ENCODE measurements at regions not wholly inside any gene's neighbourhood (a gene's known extent, or its start where the extent isn't known, plus 50 kb on each side); places are given as distances from the start of the nearest gene placed in this dataset.

GRCh38 chr2:123864416-123864815 is 160.7 kb upstream of the CNTNAP5 start:
- no peak for TF ChIP-seq CTCF (IDR thresholded peaks at IDR 0.05; ENCODE audit: borderline replicate concordance)
- H3K27ac ChIP-seq (replicated peaks): no peak overlapping the region
- DNase-seq: no peak
- intact Hi-C loops (cut with micrococcal nuclease): no loop called here
- no peak overlapping the region for H3K4me3 ChIP-seq
- no peaks in the 10 kb centered on the region for H3K27me3 ChIP-seq (ENCODE audit: low read depth)
- peaks cover 28% of the 10 kb centered on the region for H3K9me3 ChIP-seq (replicated peaks)
- no peaks in the 10 kb centered on the region for H3K36me3 ChIP-seq
- no peaks in the 10 kb centered on the region for H3K4me1 ChIP-seq

DNA sequence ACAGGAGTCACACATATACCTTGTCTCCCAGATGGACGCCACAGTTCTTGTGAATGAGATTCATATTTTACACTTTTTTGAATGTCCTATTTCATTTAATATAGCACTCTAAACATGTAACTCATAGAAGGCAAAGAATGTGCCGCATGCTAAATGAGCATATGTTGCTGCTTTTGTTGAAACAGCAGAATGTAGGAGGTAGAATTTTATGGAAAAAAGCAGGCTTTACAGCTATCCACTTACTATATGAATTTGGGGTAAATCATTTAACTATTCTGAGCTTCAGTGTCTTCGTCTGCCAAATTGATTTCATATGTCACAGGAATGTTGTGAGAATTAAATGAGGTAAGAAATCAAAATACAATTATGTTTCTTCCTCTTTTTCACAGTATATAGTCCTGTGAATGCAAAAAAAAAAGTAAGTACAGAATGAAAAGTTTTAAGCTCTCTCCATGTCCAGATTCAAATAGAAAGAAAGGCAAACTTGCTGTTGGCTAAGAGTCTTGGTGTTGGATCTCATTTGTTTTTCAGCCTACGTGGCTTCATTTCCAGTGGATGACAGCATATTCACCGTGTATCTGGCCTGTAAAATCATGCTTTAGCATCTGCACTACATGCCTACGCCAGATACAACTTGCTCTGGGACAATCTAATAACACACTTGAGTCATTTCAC is 154.7 kb upstream of the CNTNAP5 start:
- DNase-seq: no peak
- Histone ChIP-seq H3K36me3 (no peaks in the 10 kb centered on the region), H3K27ac (replicated peaks) (no peak overlapping the region), H3K4me1 (no peaks in the 10 kb centered on the region), H3K4me3 (no peak overlapping the region), H3K9me3 (replicated peaks) (peaks cover 11% of the 10 kb centered on the region), H3K27me3 (ENCODE audit: low read depth) (no peaks in the 10 kb centered on the region)
- TF ChIP-seq CTCF (IDR thresholded peaks at IDR 0.05; ENCODE audit: borderline replicate concordance): no peak
- intact Hi-C loops (cut with micrococcal nuclease): loop anchor here (10.0 kb wide), 1 partner anchor 756 kb away; no protein-coding TSS in a partner anchor

DNA sequence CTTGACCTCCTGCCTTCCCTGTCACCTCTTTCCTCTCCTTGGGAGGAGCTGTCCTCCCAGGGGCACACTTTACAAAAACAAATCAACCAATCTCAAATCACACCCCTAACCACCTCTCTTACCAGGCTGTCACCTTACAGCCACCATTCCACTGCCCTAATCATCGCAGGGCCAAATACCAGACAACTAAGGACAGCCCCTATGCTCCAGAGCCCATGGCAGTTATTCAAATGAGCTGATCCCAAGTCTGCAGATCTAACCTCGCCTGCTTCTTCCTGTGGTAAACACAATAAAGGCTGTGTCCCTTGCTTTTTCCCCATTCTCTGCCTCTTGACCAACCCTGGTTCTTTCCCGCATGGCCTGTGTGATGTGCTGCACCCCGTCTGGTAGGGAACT is 154.2 kb upstream of the CNTNAP5 start:
- DNase-seq: no peak
- H3K4me3 ChIP-seq: no peak overlapping the region
- H3K27me3 ChIP-seq (ENCODE audit: low read depth): no peaks in the 10 kb centered on the region
- peaks cover 11% of the 10 kb centered on the region for H3K9me3 ChIP-seq (replicated peaks)
- no peak overlapping the region for H3K27ac ChIP-seq (replicated peaks)
- H3K4me1 ChIP-seq: no peaks in the 10 kb centered on the region
- intact Hi-C loops (cut with micrococcal nuclease): loop anchor here (10.0 kb wide), 1 partner anchor 756 kb away; no protein-coding TSS in a partner anchor
- H3K36me3 ChIP-seq: no peaks in the 10 kb centered on the region
- no peak for TF ChIP-seq CTCF (IDR thresholded peaks at IDR 0.05; ENCODE audit: borderline replicate concordance)

GRCh38 chr2:123890148-123890547 is 134.9 kb upstream of the CNTNAP5 start:
- no peak for DNase-seq
- no peak for TF ChIP-seq CTCF (IDR thresholded peaks at IDR 0.05; ENCODE audit: borderline replicate concordance)

GRCh38 chr2:123894167-123894566 is 130.9 kb upstream of the CNTNAP5 start:
- Histone ChIP-seq H3K9me3 (replicated peaks) (peaks cover 53% of the 10 kb centered on the region), H3K36me3 (no peaks in the 10 kb centered on the region), H3K4me1 (no peaks in the 10 kb centered on the region), H3K27me3 (ENCODE audit: low read depth) (no peaks in the 10 kb centered on the region), H3K4me3 (no peak overlapping the region), H3K27ac (replicated peaks) (no peak overlapping the region)
- intact Hi-C loops (cut with micrococcal nuclease): no loop called here
- no peak for TF ChIP-seq CTCF (IDR thresholded peaks at IDR 0.05; ENCODE audit: borderline replicate concordance)
- DNase-seq: no peak

More at GRCh38 chr2:123890148-123890547, 134.9 kb upstream of the CNTNAP5 start:
- H3K4me3 ChIP-seq: no peak overlapping the region
- intact Hi-C loops (cut with micrococcal nuclease): no loop called here
- no peaks in the 10 kb centered on the region for H3K36me3 ChIP-seq
- H3K4me1 ChIP-seq: no peaks in the 10 kb centered on the region
- no peak overlapping the region for H3K27ac ChIP-seq (replicated peaks)
- no peaks in the 10 kb centered on the region for H3K27me3 ChIP-seq (ENCODE audit: low read depth)
- H3K9me3 ChIP-seq (replicated peaks): peaks cover 42% of the 10 kb centered on the region
